ENCODE measurements at regions not wholly inside any gene's neighbourhood (a gene's known extent, or its start where the extent isn't known, plus 50 kb on each side); places are given as distances from the start of the nearest gene placed in this dataset.
"Not testable (repeated sequence)": the region's sequence is repeated elsewhere in the genome, so short reads cannot be mapped to it uniquely, and the experiment has no call there.

GRCh38 chr6:99165838-99166237 is 183.6 kb downstream of the FAXC start:
- H3K27me3 Mint-ChIP-seq (ENCODE audit: low read depth), result no peaks in the 10 kb centered on the region
- no peak overlapping the region for H3K27ac Mint-ChIP-seq
- no peak for DNase-seq
- no peaks in the 10 kb centered on the region for H3K4me1 Mint-ChIP-seq (ENCODE audit: low read depth)
- ATAC-seq (replicated peaks in 1 of 2), result no peak
- H3K9me3 Mint-ChIP-seq, result no peaks in the 10 kb centered on the region
- H3K4me3 Mint-ChIP-seq, result no peak overlapping the region
- no peaks in the 10 kb centered on the region for H3K36me3 Mint-ChIP-seq (ENCODE audit: insufficient read depth in 2 of 2)

GRCh38 chr6:99152347-99152643 is 197.2 kb downstream of the FAXC start:
- Mint-ChIP-seq H3K27ac (no peak overlapping the region), H3K36me3 (ENCODE audit: insufficient read depth in 2 of 2) (no peaks in the 10 kb centered on the region), H3K4me3 (no peak overlapping the region), H3K9me3 (no peaks in the 10 kb centered on the region), H3K27me3 (ENCODE audit: low read depth) (peaks cover 31% of the 10 kb centered on the region), H3K4me1 (ENCODE audit: low read depth) (no peaks in the 10 kb centered on the region)
- DNase-seq, result no peak
- no peak for ATAC-seq (replicated peaks in 1 of 2)

GRCh38 chr6:99151634-99152346 is 197.7 kb downstream of the FAXC start:
- DNase-seq (peak; percentile 42 to 57), ATAC-seq (replicated peaks in 1 of 2) (peak; percentile 51 to 62)
- H3K9me3 Mint-ChIP-seq, result no peaks in the 10 kb centered on the region

GRCh38 chr6:99148761-99149160 is 200.7 kb downstream of the FAXC start:
- Mint-ChIP-seq H3K36me3 (ENCODE audit: insufficient read depth in 2 of 2) (no peaks in the 10 kb centered on the region), H3K27me3 (ENCODE audit: low read depth) (peaks cover 24% of the 10 kb centered on the region), H3K4me3 (no peak overlapping the region), H3K27ac (no peak overlapping the region), H3K9me3 (no peaks in the 10 kb centered on the region), H3K4me1 (ENCODE audit: low read depth) (no peaks in the 10 kb centered on the region)
- no peak for ATAC-seq (replicated peaks in 1 of 2)
- DNase-seq, result no peak

More at GRCh38 chr6:99151634-99152346, 197.7 kb downstream of the FAXC start:
- Mint-ChIP-seq H3K4me3 (no peak overlapping the region), H3K4me1 (ENCODE audit: low read depth) (no peaks in the 10 kb centered on the region), H3K27me3 (ENCODE audit: low read depth) (peaks cover 31% of the 10 kb centered on the region), H3K27ac (no peak overlapping the region), H3K36me3 (ENCODE audit: insufficient read depth in 2 of 2) (no peaks in the 10 kb centered on the region)

- DNase-seq, result no peak
- H3K36me3 Mint-ChIP-seq (ENCODE audit: insufficient read depth in 2 of 2), result no peaks in the 10 kb centered on the region
- ATAC-seq (replicated peaks in 1 of 2), result no peak
- H3K9me3 Mint-ChIP-seq, result no peaks in the 10 kb centered on the region
- no peaks in the 10 kb centered on the region for H3K4me1 Mint-ChIP-seq (ENCODE audit: low read depth)
- H3K27me3 Mint-ChIP-seq (ENCODE audit: low read depth), result peaks cover 17% of the 10 kb centered on the region
- H3K27ac Mint-ChIP-seq, result no peak overlapping the region
- no peak overlapping the region for H3K4me3 Mint-ChIP-seq
Observed at GRCh38 chr6:99148111-99148510, 200.4 kb upstream of the FBXL4 start.

GRCh38 chr6:99147206-99147605 is 199.5 kb upstream of the FBXL4 start:
- Mint-ChIP-seq H3K36me3 (ENCODE audit: insufficient read depth in 2 of 2) (no peaks in the 10 kb centered on the region), H3K27me3 (ENCODE audit: low read depth) (peaks cover 8% of the 10 kb centered on the region), H3K4me1 (ENCODE audit: low read depth) (no peaks in the 10 kb centered on the region), H3K27ac (no peak overlapping the region), H3K4me3 (no peak overlapping the region), H3K9me3 (no peaks in the 10 kb centered on the region)
- DNase-seq, result no peak
- no peak for ATAC-seq (replicated peaks in 1 of 2)

GRCh38 chr6:99146711-99147110 is 199.0 kb upstream of the FBXL4 start:
- Mint-ChIP-seq H3K4me3 (no peak overlapping the region), H3K9me3 (no peaks in the 10 kb centered on the region)
- ATAC-seq (replicated peaks in 1 of 2), result no peak

GRCh38 chr6:99145738-99146137 is 198.0 kb upstream of the FBXL4 start:
- no peak overlapping the region for H3K4me3 Mint-ChIP-seq
- no peak for DNase-seq
- H3K27ac Mint-ChIP-seq, result no peak overlapping the region
- H3K27me3 Mint-ChIP-seq (ENCODE audit: low read depth), result no peaks in the 10 kb centered on the region
- no peaks in the 10 kb centered on the region for H3K9me3 Mint-ChIP-seq
- no peaks in the 10 kb centered on the region for H3K4me1 Mint-ChIP-seq (ENCODE audit: low read depth)
- H3K36me3 Mint-ChIP-seq (ENCODE audit: insufficient read depth in 2 of 2), result no peaks in the 10 kb centered on the region
- ATAC-seq (replicated peaks in 1 of 2), result no peak

More at GRCh38 chr6:99146711-99147110, 199.0 kb upstream of the FBXL4 start:
- Mint-ChIP-seq H3K36me3 (ENCODE audit: insufficient read depth in 2 of 2) (no peaks in the 10 kb centered on the region), H3K27ac (no peak overlapping the region), H3K4me1 (ENCODE audit: low read depth) (no peaks in the 10 kb centered on the region), H3K27me3 (ENCODE audit: low read depth) (peaks cover 3% of the 10 kb centered on the region)
- no peak for DNase-seq

GRCh38 chr6:99143108-99143861 is 195.5 kb upstream of the FBXL4 start:
- H3K27ac Mint-ChIP-seq, result no peak overlapping the region
- no peaks in the 10 kb centered on the region for H3K4me1 Mint-ChIP-seq (ENCODE audit: low read depth)
- H3K9me3 Mint-ChIP-seq, result no peaks in the 10 kb centered on the region
- DNase-seq, result no peak
- no peak overlapping the region for H3K4me3 Mint-ChIP-seq
- no peaks in the 10 kb centered on the region for H3K36me3 Mint-ChIP-seq (ENCODE audit: insufficient read depth in 2 of 2)
- no peak for ATAC-seq (replicated peaks in 1 of 2)
- H3K27me3 Mint-ChIP-seq (ENCODE audit: low read depth), result no peaks in the 10 kb centered on the region

GRCh38 chr6:99141906-99142305 is 194.2 kb upstream of the FBXL4 start:
- not testable (repeated sequence) for H3K27ac Mint-ChIP-seq; H3K36me3 Mint-ChIP-seq (ENCODE audit: insufficient read depth in 2 of 2); H3K4me3 Mint-ChIP-seq; H3K9me3 Mint-ChIP-seq; ATAC-seq (replicated peaks in 1 of 2); H3K4me1 Mint-ChIP-seq (ENCODE audit: low read depth); DNase-seq; H3K27me3 Mint-ChIP-seq (ENCODE audit: low read depth)

GRCh38 chr6:99138445-99138844 is 190.7 kb upstream of the FBXL4 start:
- DNase-seq (no peak), ATAC-seq (replicated peaks in 1 of 2) (no peak)
- Mint-ChIP-seq H3K4me3 (no peak overlapping the region), H3K9me3 (no peaks in the 10 kb centered on the region), H3K27ac (no peak overlapping the region), H3K36me3 (ENCODE audit: insufficient read depth in 2 of 2) (no peaks in the 10 kb centered on the region), H3K4me1 (ENCODE audit: low read depth) (no peaks in the 10 kb centered on the region), H3K27me3 (ENCODE audit: low read depth) (no peaks in the 10 kb centered on the region)

- DNase-seq (no peak), ATAC-seq (replicated peaks in 1 of 2) (no peak)
- Mint-ChIP-seq H3K36me3 (ENCODE audit: insufficient read depth in 2 of 2) (no peaks in the 10 kb centered on the region), H3K27ac (no peak overlapping the region), H3K9me3 (no peaks in the 10 kb centered on the region), H3K4me3 (no peak overlapping the region), H3K4me1 (ENCODE audit: low read depth) (no peaks in the 10 kb centered on the region), H3K27me3 (ENCODE audit: low read depth) (no peaks in the 10 kb centered on the region)
Observed at GRCh38 chr6:99137314-99137713, 189.6 kb upstream of the FBXL4 start.

- DNase-seq (no peak), ATAC-seq (replicated peaks in 1 of 2) (no peak)
- Mint-ChIP-seq H3K27ac (no peak overlapping the region), H3K36me3 (ENCODE audit: insufficient read depth in 2 of 2) (no peaks in the 10 kb centered on the region), H3K4me3 (no peak overlapping the region), H3K27me3 (ENCODE audit: low read depth) (peaks cover 5% of the 10 kb centered on the region), H3K4me1 (ENCODE audit: low read depth) (no peaks in the 10 kb centered on the region), H3K9me3 (no peaks in the 10 kb centered on the region)
Observed at GRCh38 chr6:99136488-99136887, 188.7 kb upstream of the FBXL4 start.

Measured in activated T-cell treated with anti-CD3 and anti-CD28 coated beads, Interleukin-2, amount 50 U/mL, for 72 hours (primary cell).